Panc1 (cell line): ENCODE measurements at regions not wholly inside any gene's neighbourhood (a gene's known extent, or its start where the extent isn't known, plus 50 kb on each side); places are given as distances from the start of the nearest gene placed in this dataset.

ENCODE experiments used
- POLR2AphosphoS5 ChIP-seq: IDR thresholded peaks from 2 replicates; pipeline ENCODE4 v1.6.1; 2012; ENCODE audit warnings: mild to moderate bottlenecking, low read depth, low read length, moderate library complexity
- TF ChIP-seq, protein P1 (sequence below): fragments of 450-650 bp; IDR thresholded peaks from 2 replicates; pipeline ENCODE4 v1.5.1; 2017; ENCODE audit warnings: mild to moderate bottlenecking
- TF ChIP-seq, protein P2 (sequence below), 2 experiments: IDR thresholded peaks; 2 replicates each; pipeline ENCODE4 v1.6.1; 2011 to 2012; ENCODE audit warnings: low read depth in 2 of 2, control low read depth in 1 of 2, low read length in 1 of 2, mild to moderate bottlenecking in 1 of 2, moderate library complexity in 1 of 2; ENCODE audit not compliant: insufficient read depth in 1 of 2

DNA sequence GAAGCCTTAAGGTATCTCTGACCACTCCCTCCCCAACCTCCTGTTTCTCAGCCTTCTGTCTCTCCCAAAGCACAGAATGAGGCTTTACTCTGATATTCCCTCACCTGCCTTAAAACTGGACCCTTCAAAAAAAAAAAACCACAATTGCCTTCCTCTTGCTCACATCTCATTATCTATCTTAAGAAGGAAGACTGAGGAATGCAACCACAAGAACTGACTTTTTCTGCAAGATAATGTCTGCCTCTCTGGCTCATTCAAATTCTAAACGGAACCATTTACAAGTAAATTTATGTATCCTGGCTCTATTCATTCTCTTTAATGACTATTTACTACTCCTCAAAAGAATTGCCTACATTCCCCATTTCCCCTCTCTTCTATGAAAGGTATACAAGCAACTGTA, 545.5 kb upstream of the HTR2C start:
- TF ChIP-seq, protein P1, sequence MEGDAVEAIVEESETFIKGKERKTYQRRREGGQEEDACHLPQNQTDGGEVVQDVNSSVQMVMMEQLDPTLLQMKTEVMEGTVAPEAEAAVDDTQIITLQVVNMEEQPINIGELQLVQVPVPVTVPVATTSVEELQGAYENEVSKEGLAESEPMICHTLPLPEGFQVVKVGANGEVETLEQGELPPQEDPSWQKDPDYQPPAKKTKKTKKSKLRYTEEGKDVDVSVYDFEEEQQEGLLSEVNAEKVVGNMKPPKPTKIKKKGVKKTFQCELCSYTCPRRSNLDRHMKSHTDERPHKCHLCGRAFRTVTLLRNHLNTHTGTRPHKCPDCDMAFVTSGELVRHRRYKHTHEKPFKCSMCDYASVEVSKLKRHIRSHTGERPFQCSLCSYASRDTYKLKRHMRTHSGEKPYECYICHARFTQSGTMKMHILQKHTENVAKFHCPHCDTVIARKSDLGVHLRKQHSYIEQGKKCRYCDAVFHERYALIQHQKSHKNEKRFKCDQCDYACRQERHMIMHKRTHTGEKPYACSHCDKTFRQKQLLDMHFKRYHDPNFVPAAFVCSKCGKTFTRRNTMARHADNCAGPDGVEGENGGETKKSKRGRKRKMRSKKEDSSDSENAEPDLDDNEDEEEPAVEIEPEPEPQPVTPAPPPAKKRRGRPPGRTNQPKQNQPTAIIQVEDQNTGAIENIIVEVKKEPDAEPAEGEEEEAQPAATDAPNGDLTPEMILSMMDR: no peak
- no peak for TF ChIP-seq POLR2AphosphoS5
- TF ChIP-seq, protein P2, sequence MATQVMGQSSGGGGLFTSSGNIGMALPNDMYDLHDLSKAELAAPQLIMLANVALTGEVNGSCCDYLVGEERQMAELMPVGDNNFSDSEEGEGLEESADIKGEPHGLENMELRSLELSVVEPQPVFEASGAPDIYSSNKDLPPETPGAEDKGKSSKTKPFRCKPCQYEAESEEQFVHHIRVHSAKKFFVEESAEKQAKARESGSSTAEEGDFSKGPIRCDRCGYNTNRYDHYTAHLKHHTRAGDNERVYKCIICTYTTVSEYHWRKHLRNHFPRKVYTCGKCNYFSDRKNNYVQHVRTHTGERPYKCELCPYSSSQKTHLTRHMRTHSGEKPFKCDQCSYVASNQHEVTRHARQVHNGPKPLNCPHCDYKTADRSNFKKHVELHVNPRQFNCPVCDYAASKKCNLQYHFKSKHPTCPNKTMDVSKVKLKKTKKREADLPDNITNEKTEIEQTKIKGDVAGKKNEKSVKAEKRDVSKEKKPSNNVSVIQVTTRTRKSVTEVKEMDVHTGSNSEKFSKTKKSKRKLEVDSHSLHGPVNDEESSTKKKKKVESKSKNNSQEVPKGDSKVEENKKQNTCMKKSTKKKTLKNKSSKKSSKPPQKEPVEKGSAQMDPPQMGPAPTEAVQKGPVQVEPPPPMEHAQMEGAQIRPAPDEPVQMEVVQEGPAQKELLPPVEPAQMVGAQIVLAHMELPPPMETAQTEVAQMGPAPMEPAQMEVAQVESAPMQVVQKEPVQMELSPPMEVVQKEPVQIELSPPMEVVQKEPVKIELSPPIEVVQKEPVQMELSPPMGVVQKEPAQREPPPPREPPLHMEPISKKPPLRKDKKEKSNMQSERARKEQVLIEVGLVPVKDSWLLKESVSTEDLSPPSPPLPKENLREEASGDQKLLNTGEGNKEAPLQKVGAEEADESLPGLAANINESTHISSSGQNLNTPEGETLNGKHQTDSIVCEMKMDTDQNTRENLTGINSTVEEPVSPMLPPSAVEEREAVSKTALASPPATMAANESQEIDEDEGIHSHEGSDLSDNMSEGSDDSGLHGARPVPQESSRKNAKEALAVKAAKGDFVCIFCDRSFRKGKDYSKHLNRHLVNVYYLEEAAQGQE (IDR thresholded peaks at IDR 0.05; ENCODE audit: insufficient read depth in 1 of 2, low read depth in 2 of 2, low read length in 1 of 2): no peak
